Naive thymus-derived CD8-positive, alpha-beta T cell (primary cell): ENCODE measurements at regions not wholly inside any gene's neighbourhood (a gene's known extent, or its start where the extent isn't known, plus 50 kb on each side); places are given as distances from the start of the nearest gene placed in this dataset.

Experiments
- ATAC-seq, 2 donors: fragments of 150-1000 bp; cut with Tn5 transposase in 1 of 2; sonication (Bioruptor Pico), chemical (Tn5 transposase) in 1 of 2; 1 replicate in 1 of 2; 2 replicates in 1 of 2; pipeline ENCODE4 v1.10.0; 2021; ENCODE audit warnings: mild to moderate bottlenecking in 2 of 2, moderate library complexity in 2 of 2
- POLR2A ChIA-PET: fragments of 350-600 bp; sonication (Branson Sonifier 250); formaldehyde crosslinking; loops from one replicate; lab custom pipeline; 2021; ENCODE audit warnings: antibody characterized with exemption; lab: Charles Lee
- DNase-seq, 10 donors: peaks; one replicate each; pipeline versions ENCODE4 v3.0.0 to v3.0.0-alpha.2; 2020 to 2022
- H3K27ac Mint-ChIP-seq, 10 donors: one replicate each; pipeline ENCODE4 v1.8.0; 2020 to 2022; ENCODE audit warnings: mild to moderate bottlenecking in 10 of 10, mixed read lengths in 10 of 10, moderate library complexity in 4 of 10, inconsistent platforms in 1 of 10
- H3K27me3 Mint-ChIP-seq, 5 donors: one replicate each; pipeline ENCODE4 v1.8.0; 2021 to 2022; ENCODE audit warnings: mixed read lengths in 5 of 5
- H3K36me3 Mint-ChIP-seq, 3 donors: one replicate each; pipeline ENCODE4 v1.8.0; 2020 to 2022; ENCODE audit warnings: mixed read lengths in 3 of 3, mild to moderate bottlenecking in 2 of 3, inconsistent platforms in 1 of 3
- H3K4me1 Mint-ChIP-seq, 4 donors: one replicate each; pipeline ENCODE4 v1.8.0; 2021 to 2022; ENCODE audit warnings: mixed read lengths in 4 of 4
- H3K4me3 Mint-ChIP-seq, 10 donors: one replicate each; pipeline ENCODE4 v1.8.0; 2020 to 2022; ENCODE audit warnings: mild to moderate bottlenecking in 10 of 10, mixed read lengths in 10 of 10, moderate library complexity in 6 of 10, inconsistent platforms in 1 of 10
- H3K9me3 Mint-ChIP-seq, 9 donors: one replicate each; pipeline ENCODE4 v1.8.0; 2020 to 2022; ENCODE audit warnings: mixed read lengths in 9 of 9, mild to moderate bottlenecking in 3 of 9, inconsistent platforms in 1 of 9, moderate library complexity in 1 of 9

- Mint-ChIP-seq H3K36me3 (no peaks in the 10 kb centered on the region), H3K4me3 (no peak overlapping the region), H3K4me1 (peaks cover 7 to 16% (median 9%) of the 10 kb centered on the region in 4 donors), H3K27me3 (no peaks in the 10 kb centered on the region), H3K9me3 (no peaks in the 10 kb centered on the region), H3K27ac (peak overlapping the region in 1 of 10 donors; percentile 35)
- DNase-seq: no peak
- POLR2A ChIA-PET: interaction anchor here (0.5 to 0.6 kb wide), 2 partner anchors 14 to 149 kb away, joined by 3 read pairs; no protein-coding TSS in a partner anchor
- ATAC-seq: no peak
These were observed 286.2 kb upstream of the STT3B start for GRCh38 chr3:31246293-31247062.

- Mint-ChIP-seq H3K36me3 (no peaks in the 10 kb centered on the region), H3K4me1 (peaks cover 7 to 13% (median 9%) of the 10 kb centered on the region in 4 donors), H3K27me3 (no peaks in the 10 kb centered on the region), H3K27ac (peak overlapping the region in 3 of 10 donors; percentile 11 to 45 (median 35)), H3K9me3 (no peaks in the 10 kb centered on the region), H3K4me3 (no peak overlapping the region)
- no peak for DNase-seq
- no peak for ATAC-seq
- POLR2A ChIA-PET: interaction anchor here (0.5 kb wide), 1 partner anchor 150 kb away, joined by 3 read pairs; no protein-coding TSS in a partner anchor
These were observed 285.7 kb upstream of the STT3B start for GRCh38 chr3:31247063-31247447.

GRCh38 chr3:31247850-31248562 is 284.7 kb upstream of the STT3B start:
- POLR2A ChIA-PET: no interaction called here
- H3K27ac Mint-ChIP-seq: no peak overlapping the region
- ATAC-seq (no peak), DNase-seq (no peak)
- no peaks in the 10 kb centered on the region for H3K36me3 Mint-ChIP-seq
- H3K4me1 Mint-ChIP-seq: peaks cover 7 to 13% (median 9%) of the 10 kb centered on the region in 4 donors
- H3K4me3 Mint-ChIP-seq: no peak overlapping the region
- no peaks in the 10 kb centered on the region for H3K27me3 Mint-ChIP-seq
- no peaks in the 10 kb centered on the region for H3K9me3 Mint-ChIP-seq

- ATAC-seq (no peak), DNase-seq (no peak)
- H3K27me3 Mint-ChIP-seq: no peaks in the 10 kb centered on the region
- no peak overlapping the region for H3K4me3 Mint-ChIP-seq
- no peaks in the 10 kb centered on the region for H3K9me3 Mint-ChIP-seq
- POLR2A ChIA-PET: no interaction called here
- H3K27ac Mint-ChIP-seq: no peak overlapping the region
- peaks cover 7 to 14% (median 10%) of the 10 kb centered on the region in 4 donors for H3K4me1 Mint-ChIP-seq
- H3K36me3 Mint-ChIP-seq: no peaks in the 10 kb centered on the region
These were observed 284.1 kb upstream of the STT3B start for GRCh38 chr3:31248563-31248992.

- no peaks in the 10 kb centered on the region for H3K9me3 Mint-ChIP-seq
- H3K27ac Mint-ChIP-seq: peak overlapping the region in 1 of 10 donors; percentile 34
- DNase-seq (no peak), ATAC-seq (no peak)
- H3K36me3 Mint-ChIP-seq: no peaks in the 10 kb centered on the region
- no peak overlapping the region for H3K4me3 Mint-ChIP-seq
- peaks cover 7 to 16% (median 13%) of the 10 kb centered on the region in 4 donors for H3K4me1 Mint-ChIP-seq
- POLR2A ChIA-PET: interaction anchor here (0.9 to 1.7 kb wide), 2 partner anchors 14 to 282 kb away, joined by 3 read pairs; no protein-coding TSS in a partner anchor
- H3K27me3 Mint-ChIP-seq: no peaks in the 10 kb centered on the region
These were observed 283.2 kb upstream of the STT3B start for GRCh38 chr3:31249545-31249944.

- no peaks in the 10 kb centered on the region for H3K36me3 Mint-ChIP-seq
- POLR2A ChIA-PET: interaction anchor here (0.9 to 1.7 kb wide), 2 partner anchors 15 to 281 kb away, joined by 3 read pairs; no protein-coding TSS in a partner anchor
- no peak overlapping the region for H3K4me3 Mint-ChIP-seq
- ATAC-seq (no peak), DNase-seq (no peak)
- H3K27me3 Mint-ChIP-seq: no peaks in the 10 kb centered on the region
- H3K27ac Mint-ChIP-seq: peak overlapping the region in 1 of 10 donors; percentile 34
- H3K9me3 Mint-ChIP-seq: no peaks in the 10 kb centered on the region
- peaks cover 10 to 23% (median 14%) of the 10 kb centered on the region in 4 donors for H3K4me1 Mint-ChIP-seq
These were observed 282.5 kb upstream of the STT3B start for GRCh38 chr3:31250116-31250777.

- Mint-ChIP-seq H3K27ac (no peak overlapping the region), H3K4me1 (peaks cover 10 to 23% (median 14%) of the 10 kb centered on the region in 4 donors), H3K9me3 (no peaks in the 10 kb centered on the region), H3K4me3 (no peak overlapping the region), H3K36me3 (no peaks in the 10 kb centered on the region), H3K27me3 (no peaks in the 10 kb centered on the region)
- ATAC-seq (no peak), DNase-seq (no peak)
- POLR2A ChIA-PET: no interaction called here
These were observed 281.6 kb upstream of the STT3B start for GRCh38 chr3:31251083-31251482.

GRCh38 chr3:31252216-31253185 is 280.2 kb upstream of the STT3B start:
- H3K4me3 Mint-ChIP-seq: no peak overlapping the region
- DNase-seq (no peak), ATAC-seq (no peak)
- POLR2A ChIA-PET: no interaction called here
- no peaks in the 10 kb centered on the region for H3K27me3 Mint-ChIP-seq
- no peaks in the 10 kb centered on the region for H3K9me3 Mint-ChIP-seq
- H3K4me1 Mint-ChIP-seq: peaks cover 8 to 23% (median 12%) of the 10 kb centered on the region in 4 donors
- no peak overlapping the region for H3K27ac Mint-ChIP-seq
- H3K36me3 Mint-ChIP-seq: no peaks in the 10 kb centered on the region

GRCh38 chr3:31253782-31254181 is 278.9 kb upstream of the STT3B start:
- Mint-ChIP-seq H3K36me3 (no peaks in the 10 kb centered on the region), H3K9me3 (no peaks in the 10 kb centered on the region), H3K4me1 (peaks cover 8 to 23% (median 12%) of the 10 kb centered on the region in 4 donors), H3K27ac (no peak overlapping the region), H3K27me3 (no peaks in the 10 kb centered on the region), H3K4me3 (no peak overlapping the region)
- POLR2A ChIA-PET: no interaction called here
- no peak for ATAC-seq
- no peak for DNase-seq

- ATAC-seq: no peak
These were observed 278.2 kb upstream of the STT3B start for GRCh38 chr3:31254483-31254882.

GRCh38 chr3:31255007-31255581 is 277.6 kb upstream of the STT3B start:
- DNase-seq (no peak), ATAC-seq (no peak)
- peaks cover 0 to 10% (median 0%) of the 10 kb centered on the region in 9 donors for H3K9me3 Mint-ChIP-seq
- H3K4me1 Mint-ChIP-seq: peaks cover 5 to 16% (median 7%) of the 10 kb centered on the region in 4 donors
- no peak overlapping the region for H3K27ac Mint-ChIP-seq
- peaks cover 0 to 10% (median 5%) of the 10 kb centered on the region in 3 donors for H3K36me3 Mint-ChIP-seq
- H3K4me3 Mint-ChIP-seq: no peak overlapping the region
- POLR2A ChIA-PET: no interaction called here
- no peaks in the 10 kb centered on the region for H3K27me3 Mint-ChIP-seq

More at GRCh38 chr3:31254483-31254882, 278.2 kb upstream of the STT3B start:
- POLR2A ChIA-PET: no interaction called here
- H3K36me3 Mint-ChIP-seq: peaks cover 0 to 4% (median 0%) of the 10 kb centered on the region in 3 donors
- peaks cover 0 to 4% (median 0%) of the 10 kb centered on the region in 9 donors for H3K9me3 Mint-ChIP-seq
- no peak for DNase-seq
- no peaks in the 10 kb centered on the region for H3K27me3 Mint-ChIP-seq
- no peak overlapping the region for H3K4me3 Mint-ChIP-seq
- H3K4me1 Mint-ChIP-seq: peaks cover 8 to 22% (median 10%) of the 10 kb centered on the region in 4 donors
- peak overlapping the region in 1 of 10 donors; percentile 34 for H3K27ac Mint-ChIP-seq
